WTC11 (cell line): ENCODE measurements at regions not wholly inside any gene's neighbourhood (a gene's known extent, or its start where the extent isn't known, plus 50 kb on each side); places are given as distances from the start of the nearest gene placed in this dataset.

ENCODE experiments used
- ATAC-seq: fragments of 200-7000 bp; cut with Tn5 transposase; 2 replicates; pipeline ENCODE4 v1.10.0; 2021; ENCODE audit warnings: mild to moderate bottlenecking, moderate library complexity
- CTCF ChIA-PET: fragments of 300-600 bp; sonication (Branson Sonifier 250); formaldehyde crosslinking; loops from one replicate; lab custom pipeline; 2021; ENCODE audit warnings: antibody characterized with exemption; lab: Charles Lee
- POLR2A ChIA-PET: fragments of 350-600 bp; sonication (Branson Sonifier 250); formaldehyde crosslinking; loops from one replicate; lab custom pipeline; 2021; ENCODE audit warnings: antibody characterized with exemption; lab: Charles Lee
- DNase-seq: peaks from one replicate; pipeline ENCODE4 v3.0.0; 2021; ENCODE audit warnings: low spot score
- H3K27ac Mint-ChIP-seq: 2 replicates; pipeline ENCODE4 v1.8.0; 2021; ENCODE audit warnings: mixed read lengths
- H3K27me3 Mint-ChIP-seq: 2 replicates; pipeline ENCODE4 v1.8.0; 2021; ENCODE audit warnings: low read depth, mild to moderate bottlenecking, moderate library complexity, mixed read lengths
- H3K36me3 Mint-ChIP-seq: 2 replicates; pipeline ENCODE4 v1.8.0; 2021; ENCODE audit warnings: mixed read lengths
- H3K4me1 Mint-ChIP-seq: 2 replicates; pipeline ENCODE4 v1.8.0; 2022; ENCODE audit warnings: mixed read lengths
- H3K4me3 Mint-ChIP-seq: 2 replicates; pipeline ENCODE4 v1.8.0; 2021; ENCODE audit warnings: mild to moderate bottlenecking, moderate library complexity, mixed read lengths
- H3K9me3 Mint-ChIP-seq: 2 replicates; pipeline ENCODE4 v1.8.0; 2021; ENCODE audit warnings: mixed read lengths
- ATF6 ChIP-seq: sonication (generic); formaldehyde crosslinking; IDR thresholded peaks from 2 replicates; pipeline ENCODE4 v1.8.1; 2023; ENCODE audit warnings: mild to moderate bottlenecking, missing genetic modification reagents
- CREB1 ChIP-seq: sonication (generic); formaldehyde crosslinking; IDR thresholded peaks from 2 replicates; pipeline ENCODE4 v1.8.0; 2023; ENCODE audit warnings: mild to moderate bottlenecking, missing genetic modification reagents
- CREM ChIP-seq: sonication (generic); formaldehyde crosslinking; IDR thresholded peaks from 2 replicates; pipeline ENCODE4 v1.8.1; 2022; ENCODE audit warnings: mild to moderate bottlenecking, missing genetic modification reagents, moderate library complexity
- ESRRA ChIP-seq: sonication (generic); formaldehyde crosslinking; IDR thresholded peaks from 2 replicates; pipeline ENCODE4 v1.8.1; 2022; ENCODE audit warnings: mild to moderate bottlenecking, missing genetic modification reagents, borderline replicate concordance
- ETV6 ChIP-seq: sonication (generic); formaldehyde crosslinking; IDR thresholded peaks from 2 replicates; pipeline ENCODE4 v1.8.1; 2022; ENCODE audit warnings: mild to moderate bottlenecking, missing genetic modification reagents
- FOXP1 ChIP-seq: sonication (generic); formaldehyde crosslinking; IDR thresholded peaks from 2 replicates; pipeline ENCODE4 v1.8.0; 2022; ENCODE audit warnings: missing genetic modification reagents, mild to moderate bottlenecking, moderate library complexity, borderline replicate concordance
- GTF2I ChIP-seq: fragments of 250-450 bp; sonication (Bioruptor Pico); conservative IDR thresholded peaks from 2 replicates; pipeline ENCODE4 v1.4.0; 2021; ENCODE audit warnings: mild to moderate bottlenecking
- JUN ChIP-seq: sonication (generic); formaldehyde crosslinking; IDR thresholded peaks from 2 replicates; pipeline ENCODE4 v1.8.0; 2023; ENCODE audit warnings: mild to moderate bottlenecking, missing genetic modification reagents
- MYBL2 ChIP-seq: sonication (generic); formaldehyde crosslinking; IDR thresholded peaks from 2 replicates; pipeline ENCODE4 v1.8.1; 2023; ENCODE audit warnings: mild to moderate bottlenecking, moderate library complexity, missing genetic modification reagents
- NFYB ChIP-seq: sonication (generic); formaldehyde crosslinking; conservative IDR thresholded peaks from 2 replicates; pipeline ENCODE4 v1.8.0; 2022; ENCODE audit warnings: low read depth, missing genetic modification reagents
- NR3C1 ChIP-seq: sonication (generic); formaldehyde crosslinking; conservative IDR thresholded peaks from 2 replicates; pipeline ENCODE4 v1.8.1; 2023; ENCODE audit warnings: low read depth, mild to moderate bottlenecking, missing genetic modification reagents
- OVOL2 ChIP-seq: fragments of 250-450 bp; sonication (Bioruptor Pico); IDR thresholded peaks from 2 replicates; pipeline ENCODE4 v1.9.0; 2021; ENCODE audit warnings: mild to moderate bottlenecking, borderline replicate concordance
- RORB ChIP-seq: fragments of 250-450 bp; sonication (Bioruptor Pico); IDR thresholded peaks from 2 replicates; pipeline ENCODE4 v1.9.0; 2021; ENCODE audit warnings: mild to moderate bottlenecking
- SOX15 ChIP-seq: fragments of 250-450 bp; sonication (Bioruptor Pico); IDR thresholded peaks from 2 replicates; pipeline ENCODE4 v1.9.0; 2021; ENCODE audit warnings: mild to moderate bottlenecking
- SP1 ChIP-seq: sonication (generic); formaldehyde crosslinking; conservative IDR thresholded peaks from 2 replicates; pipeline ENCODE4 v1.8.1; 2022; ENCODE audit warnings: missing genetic modification reagents
- ZBTB21 ChIP-seq: sonication (generic); formaldehyde crosslinking; IDR thresholded peaks from 2 replicates; pipeline ENCODE4 v1.8.1; 2023; ENCODE audit warnings: mild to moderate bottlenecking, missing genetic modification reagents, borderline replicate concordance
- ZNF138 ChIP-seq: sonication (generic); formaldehyde crosslinking; conservative IDR thresholded peaks from 2 replicates; pipeline ENCODE4 v1.8.1; 2022; ENCODE audit warnings: mild to moderate bottlenecking, moderate library complexity, missing genetic modification reagents
- ZNF219 ChIP-seq: sonication (generic); formaldehyde crosslinking; IDR thresholded peaks from 2 replicates; pipeline ENCODE4 v1.8.0; 2023; ENCODE audit warnings: missing genetic modification reagents, mild to moderate bottlenecking, borderline replicate concordance
- ZNF263 ChIP-seq: sonication (generic); formaldehyde crosslinking; IDR thresholded peaks from 2 replicates; pipeline ENCODE4 v1.8.1; 2022; ENCODE audit warnings: low read depth, mild to moderate bottlenecking, moderate library complexity, missing genetic modification reagents
- ZNF423 ChIP-seq: fragments of 250-450 bp; sonication (Bioruptor Pico); IDR thresholded peaks from 2 replicates; pipeline ENCODE4 v2.1.2; 2022; ENCODE audit warnings: mild to moderate bottlenecking, moderate library complexity
- ZNF671 ChIP-seq: fragments of 250-450 bp; sonication (Bioruptor Pico); IDR thresholded peaks from 2 replicates; pipeline ENCODE4 v1.8.0; 2021; ENCODE audit warnings: mild to moderate bottlenecking
- TF ChIP-seq, protein P1 (sequence below): sonication (generic); formaldehyde crosslinking; IDR thresholded peaks from 2 replicates; pipeline ENCODE4 v1.8.1; 2022; ENCODE audit warnings: low read depth, mild to moderate bottlenecking, moderate library complexity, missing genetic modification reagents, borderline replicate concordance
- TF ChIP-seq, protein P2 (sequence below): fragments of 250-450 bp; sonication (Bioruptor Pico); IDR thresholded peaks from 2 replicates; pipeline ENCODE4 v1.9.0; 2021; ENCODE audit warnings: mild to moderate bottlenecking, borderline replicate concordance
- TF ChIP-seq, protein P3 (sequence below): fragments of 250-450 bp; sonication (Bioruptor Pico); IDR thresholded peaks from 2 replicates; pipeline ENCODE4 v1.9.0; 2021; ENCODE audit warnings: moderate library complexity, mild to moderate bottlenecking, inconsistent platforms, borderline replicate concordance
- TF ChIP-seq, protein P4 (sequence below): sonication (generic); formaldehyde crosslinking; conservative IDR thresholded peaks from 2 replicates; pipeline ENCODE4 v1.8.1; 2022; ENCODE audit warnings: mild to moderate bottlenecking, missing genetic modification reagents

DNA sequence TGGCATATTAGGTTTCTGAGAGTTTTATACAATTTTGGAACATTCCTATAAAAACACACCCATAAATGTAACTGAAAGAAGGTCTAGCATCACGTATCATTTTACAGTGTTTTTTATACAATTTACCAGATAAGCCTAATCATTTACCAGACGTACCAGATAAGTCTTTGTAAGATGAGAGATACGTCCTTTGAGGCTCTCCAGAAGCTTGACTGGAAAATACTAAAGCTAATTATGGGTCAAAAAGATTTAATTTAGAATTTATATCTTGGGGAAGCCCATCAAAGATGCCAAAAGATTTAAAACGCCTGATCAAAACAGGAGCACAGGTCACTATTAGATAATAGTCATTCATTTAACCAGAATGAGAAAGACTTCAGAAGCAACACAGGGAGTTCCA lies 55.0 kb downstream of the RGS12 start (continued):
- TF ChIP-seq, protein P1, sequence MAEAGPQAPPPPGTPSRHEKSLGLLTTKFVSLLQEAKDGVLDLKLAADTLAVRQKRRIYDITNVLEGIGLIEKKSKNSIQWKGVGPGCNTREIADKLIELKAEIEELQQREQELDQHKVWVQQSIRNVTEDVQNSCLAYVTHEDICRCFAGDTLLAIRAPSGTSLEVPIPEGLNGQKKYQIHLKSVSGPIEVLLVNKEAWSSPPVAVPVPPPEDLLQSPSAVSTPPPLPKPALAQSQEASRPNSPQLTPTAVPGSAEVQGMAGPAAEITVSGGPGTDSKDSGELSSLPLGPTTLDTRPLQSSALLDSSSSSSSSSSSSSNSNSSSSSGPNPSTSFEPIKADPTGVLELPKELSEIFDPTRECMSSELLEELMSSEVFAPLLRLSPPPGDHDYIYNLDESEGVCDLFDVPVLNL (CRISPR knock-in tag) = no peak
- TF ChIP-seq CREB1 (CRISPR knock-in tag) (no peak), ZNF671 (no peak), OVOL2 (CRISPR knock-in tag) (no peak), ZBTB21 (no peak), SOX15 (CRISPR knock-in tag) (no peak)

- peak; percentile 73 for ATAC-seq
These were observed 55.8 kb downstream of the RGS12 start for GRCh38 chr4:3348621-3349020.

GRCh38 chr4:3349116-3349515 lies 56.3 kb downstream of the RGS12 start:
- H3K4me3 Mint-ChIP-seq = no peak overlapping the region
- H3K27me3 Mint-ChIP-seq = no peaks in the 10 kb centered on the region
- ATAC-seq (no peak), DNase-seq (no peak)
- ChIA-PET POLR2A (no interaction called here), CTCF (interaction anchor here (1.2 to 2.3 kb wide), 7 partner anchors 18 to 117 kb away, joined by 3 to 15 read pairs (median 3); no protein-coding TSS in a partner anchor)
- 0 out of 2 replicates have a peak, but pooled peaks cover 3% of the 10 kb centered on the region for H3K9me3 Mint-ChIP-seq
- peaks cover 17% of the 10 kb centered on the region for H3K4me1 Mint-ChIP-seq
- no peak overlapping the region for H3K27ac Mint-ChIP-seq
- H3K36me3 Mint-ChIP-seq = no peaks in the 10 kb centered on the region
- TF ChIP-seq, protein P2, sequence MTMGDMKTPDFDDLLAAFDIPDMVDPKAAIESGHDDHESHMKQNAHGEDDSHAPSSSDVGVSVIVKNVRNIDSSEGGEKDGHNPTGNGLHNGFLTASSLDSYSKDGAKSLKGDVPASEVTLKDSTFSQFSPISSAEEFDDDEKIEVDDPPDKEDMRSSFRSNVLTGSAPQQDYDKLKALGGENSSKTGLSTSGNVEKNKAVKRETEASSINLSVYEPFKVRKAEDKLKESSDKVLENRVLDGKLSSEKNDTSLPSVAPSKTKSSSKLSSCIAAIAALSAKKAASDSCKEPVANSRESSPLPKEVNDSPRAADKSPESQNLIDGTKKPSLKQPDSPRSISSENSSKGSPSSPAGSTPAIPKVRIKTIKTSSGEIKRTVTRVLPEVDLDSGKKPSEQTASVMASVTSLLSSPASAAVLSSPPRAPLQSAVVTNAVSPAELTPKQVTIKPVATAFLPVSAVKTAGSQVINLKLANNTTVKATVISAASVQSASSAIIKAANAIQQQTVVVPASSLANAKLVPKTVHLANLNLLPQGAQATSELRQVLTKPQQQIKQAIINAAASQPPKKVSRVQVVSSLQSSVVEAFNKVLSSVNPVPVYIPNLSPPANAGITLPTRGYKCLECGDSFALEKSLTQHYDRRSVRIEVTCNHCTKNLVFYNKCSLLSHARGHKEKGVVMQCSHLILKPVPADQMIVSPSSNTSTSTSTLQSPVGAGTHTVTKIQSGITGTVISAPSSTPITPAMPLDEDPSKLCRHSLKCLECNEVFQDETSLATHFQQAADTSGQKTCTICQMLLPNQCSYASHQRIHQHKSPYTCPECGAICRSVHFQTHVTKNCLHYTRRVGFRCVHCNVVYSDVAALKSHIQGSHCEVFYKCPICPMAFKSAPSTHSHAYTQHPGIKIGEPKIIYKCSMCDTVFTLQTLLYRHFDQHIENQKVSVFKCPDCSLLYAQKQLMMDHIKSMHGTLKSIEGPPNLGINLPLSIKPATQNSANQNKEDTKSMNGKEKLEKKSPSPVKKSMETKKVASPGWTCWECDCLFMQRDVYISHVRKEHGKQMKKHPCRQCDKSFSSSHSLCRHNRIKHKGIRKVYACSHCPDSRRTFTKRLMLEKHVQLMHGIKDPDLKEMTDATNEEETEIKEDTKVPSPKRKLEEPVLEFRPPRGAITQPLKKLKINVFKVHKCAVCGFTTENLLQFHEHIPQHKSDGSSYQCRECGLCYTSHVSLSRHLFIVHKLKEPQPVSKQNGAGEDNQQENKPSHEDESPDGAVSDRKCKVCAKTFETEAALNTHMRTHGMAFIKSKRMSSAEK = no peak
- TF ChIP-seq ATF6 (CRISPR knock-in tag) (no peak), FOXP1 (CRISPR knock-in tag) (no peak), NFYB (CRISPR knock-in tag) (no peak), SP1 (CRISPR knock-in tag) (no peak), OVOL2 (CRISPR knock-in tag) (no peak), GTF2I (CRISPR knock-in tag) (no peak)

More at GRCh38 chr4:3348621-3349020, 55.8 kb downstream of the RGS12 start:
- no peak overlapping the region for H3K4me3 Mint-ChIP-seq
- POLR2A ChIA-PET = no interaction called here
- no peaks in the 10 kb centered on the region for H3K27me3 Mint-ChIP-seq
- no peak for TF ChIP-seq JUN (CRISPR knock-in tag)
- no peak for TF ChIP-seq ESRRA (CRISPR knock-in tag)
- no peak for TF ChIP-seq FOXP1 (CRISPR knock-in tag)
- no peak for TF ChIP-seq ZNF219 (CRISPR knock-in tag)
- TF ChIP-seq CREM (CRISPR knock-in tag) = no peak
- TF ChIP-seq ETV6 = no peak
- no peak for TF ChIP-seq NR3C1 (CRISPR knock-in tag)
- no peak for TF ChIP-seq ZNF263 (CRISPR knock-in tag)
- TF ChIP-seq, protein P3, sequence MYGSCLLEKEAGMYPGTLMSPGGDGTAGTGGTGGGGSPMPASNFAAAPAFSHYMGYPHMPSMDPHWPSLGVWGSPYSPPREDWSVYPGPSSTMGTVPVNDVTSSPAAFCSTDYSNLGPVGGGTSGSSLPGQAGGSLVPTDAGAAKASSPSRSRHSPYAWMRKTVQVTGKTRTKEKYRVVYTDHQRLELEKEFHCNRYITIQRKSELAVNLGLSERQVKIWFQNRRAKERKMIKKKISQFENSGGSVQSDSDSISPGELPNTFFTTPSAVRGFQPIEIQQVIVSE = no peak
- TF ChIP-seq, protein P1 (CRISPR knock-in tag) = no peak
- no peak for TF ChIP-seq ZNF423 (CRISPR knock-in tag)
- TF ChIP-seq, protein P4, sequence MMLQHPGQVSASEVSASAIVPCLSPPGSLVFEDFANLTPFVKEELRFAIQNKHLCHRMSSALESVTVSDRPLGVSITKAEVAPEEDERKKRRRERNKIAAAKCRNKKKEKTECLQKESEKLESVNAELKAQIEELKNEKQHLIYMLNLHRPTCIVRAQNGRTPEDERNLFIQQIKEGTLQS = no peak
- TF ChIP-seq MYBL2 (CRISPR knock-in tag) = no peak
- no peak for TF ChIP-seq ZNF138 (CRISPR knock-in tag)
- no peak for TF ChIP-seq RORB
- 0 out of 2 replicates have a peak, but pooled peaks cover 3% of the 10 kb centered on the region for H3K9me3 Mint-ChIP-seq
- H3K27ac Mint-ChIP-seq = no peak overlapping the region
- no peak for DNase-seq
- H3K4me1 Mint-ChIP-seq = peaks cover 17% of the 10 kb centered on the region
- CTCF ChIA-PET = interaction anchor here (1.2 to 2.3 kb wide), 7 partner anchors 18 to 118 kb away, joined by 3 to 15 read pairs (median 3); no protein-coding TSS in a partner anchor
- no peaks in the 10 kb centered on the region for H3K36me3 Mint-ChIP-seq
